ENCODE measurements at regions not wholly inside any gene's neighbourhood (a gene's known extent, or its start where the extent isn't known, plus 50 kb on each side); places are given as distances from the start of the nearest gene placed in this dataset.

GRCh38 chr6:105851606-105852005 lies 234.5 kb upstream of the PRDM1 start:
- no peak for DNase-seq (ENCODE audit: low read depth)
- TF ChIP-seq CTCF (IDR thresholded peaks at IDR 0.05; ENCODE audit: control insufficient read depth, insufficient read depth, low read depth, low read length, missing control alignments), result no peak

GRCh38 chr6:105851113-105851580 lies 235.0 kb upstream of the PRDM1 start:
- DNase-seq (ENCODE audit: low read depth), result peak; percentile 27
- H3K4me3 ChIP-seq (ENCODE audit: control insufficient read depth, low read depth, low read length), result no peak overlapping the region
- TF ChIP-seq CTCF (IDR thresholded peaks at IDR 0.05; ENCODE audit: control insufficient read depth, insufficient read depth, low read depth, low read length, missing control alignments), result no peak

More at GRCh38 chr6:105851606-105852005, 234.5 kb upstream of the PRDM1 start:
- no peak overlapping the region for H3K4me3 ChIP-seq (ENCODE audit: control insufficient read depth, low read depth, low read length)

- no peak for DNase-seq (ENCODE audit: low read depth)
- no peak for TF ChIP-seq CTCF (IDR thresholded peaks at IDR 0.05; ENCODE audit: control insufficient read depth, insufficient read depth, low read depth, low read length, missing control alignments)
- H3K4me3 ChIP-seq (ENCODE audit: control insufficient read depth, low read depth, low read length), result no peak overlapping the region
Observed at GRCh38 chr6:105850261-105851112, 235.6 kb upstream of the PRDM1 start.

- no peak for TF ChIP-seq CTCF (IDR thresholded peaks at IDR 0.05; ENCODE audit: control insufficient read depth, insufficient read depth, low read depth, low read length, missing control alignments)
- DNase-seq (ENCODE audit: low read depth), result no peak
- H3K4me3 ChIP-seq (ENCODE audit: control insufficient read depth, low read depth, low read length), result no peak overlapping the region
Observed at GRCh38 chr6:105849746-105850145, 236.4 kb upstream of the PRDM1 start.

- H3K4me3 ChIP-seq (ENCODE audit: control insufficient read depth, low read depth, low read length), result no peak overlapping the region
- no peak for TF ChIP-seq CTCF (IDR thresholded peaks at IDR 0.05; ENCODE audit: control insufficient read depth, insufficient read depth, low read depth, low read length, missing control alignments)
- no peak for DNase-seq (ENCODE audit: low read depth)
Observed at GRCh38 chr6:105847433-105847832, 238.7 kb upstream of the PRDM1 start.

- TF ChIP-seq CTCF (IDR thresholded peaks at IDR 0.05; ENCODE audit: control insufficient read depth, insufficient read depth, low read depth, low read length, missing control alignments), result no peak
- DNase-seq (ENCODE audit: low read depth), result no peak
- no peak overlapping the region for H3K4me3 ChIP-seq (ENCODE audit: control insufficient read depth, low read depth, low read length)
Observed at GRCh38 chr6:105844275-105844883, 241.8 kb upstream of the PRDM1 start.

All from AG09309 (cell line).